K562 (cell line): ENCODE measurements at regions not wholly inside any gene's neighbourhood (a gene's known extent, or its start where the extent isn't known, plus 50 kb on each side); places are given as distances from the start of the nearest gene placed in this dataset.

Experiments used
- ATAC-seq: fragments of 200-7000 bp; cut with Tn5 transposase; 3 replicates; pipeline ENCODE4 v1.9.1; 2020; ENCODE audit warnings: moderate library complexity
- BruUV-seq: library from RNA; stranded (reverse); fragments of 400-500 nt; replicated peaks from 2 replicates; lab custom pipeline; 2021; lab: Mats Ljungman, UMichigan
- CTCF ChIA-PET: fragments of 300-600 bp; formaldehyde crosslinking; extraction: SDS; loops from one replicate; lab custom pipeline; 2021; ENCODE audit warnings: low intra/inter-chr PET ratio; lab: Yijun Ruan, JAX
- POLR2A ChIA-PET: fragments of 300-600, 350-650 bp; sonication (Branson Sonifier 250); formaldehyde crosslinking; extraction: SDS; loops from one replicate; lab custom pipeline; 2021; ENCODE audit warnings: antibody characterized with exemption, inconsistent platforms; lab: Yijun Ruan, JAX
- DNase-seq, 4 experiments: peaks; one replicate each; pipeline versions ENCODE4 v3.0.0 to v3.0.0-alpha.2; 2011 to 2018; ENCODE audit warnings: low spot score in 3 of 4, mixed read lengths in 3 of 4; ENCODE audit errors: extremely low read depth in 1 of 4
- FAIRE-seq: peaks from 2 replicates; lab custom pipeline; 2011; peaks lifted over from hg19 to GRCh38; lab: Jason Lieb, UNC
- H2AFZ ChIP-seq: 2 replicates; pipeline ENCODE4 v1.6.0; 2011; ENCODE audit warnings: low read depth, low read length, control low read depth, inconsistent platforms
- H3K27ac ChIP-seq: fragments of 200-600 bp; 3 replicates; pipeline ENCODE4 v1.8.0; 2011; ENCODE audit warnings: low read depth, mild to moderate bottlenecking, control low read depth, inconsistent platforms, low read length, moderate library complexity, mixed read lengths; ENCODE audit errors: extremely low read depth
- H3K27me3 ChIP-seq, 2 experiments: fragments of 300-600 bp in 1 of 2; 2 replicates in 1 of 2; 3 replicates in 1 of 2; pipeline versions ENCODE4 v1.6.0 to v1.8.0; 2011; ENCODE audit warnings: inconsistent platforms in 2 of 2, low read length in 2 of 2, mild to moderate bottlenecking in 1 of 2, mixed read lengths in 1 of 2, moderate library complexity in 1 of 2; ENCODE audit not compliant: control insufficient read depth in 2 of 2, insufficient read depth in 2 of 2
- H3K36me3 ChIP-seq: fragments of 300-600 bp; 3 replicates; pipeline ENCODE4 v1.8.0; 2011; ENCODE audit warnings: mild to moderate bottlenecking, low read length, inconsistent platforms; ENCODE audit not compliant: control insufficient read depth, insufficient read depth
- H3K4me1 ChIP-seq, 2 experiments: fragments of 200-600 bp in 1 of 2; replicated peaks in 1 of 2; 2 replicates in 1 of 2; 3 replicates in 1 of 2; pipeline versions ENCODE4 v1.5.1 to v1.8.0; 2011; ENCODE audit warnings: inconsistent platforms in 2 of 2, low read length in 2 of 2, mild to moderate bottlenecking in 1 of 2, mixed read lengths in 1 of 2, moderate library complexity in 1 of 2; ENCODE audit not compliant: control insufficient read depth in 2 of 2, insufficient read depth in 2 of 2
- H3K4me2 ChIP-seq: 2 replicates; pipeline ENCODE4 v1.6.1; 2011; ENCODE audit warnings: low read length, control low read depth, inconsistent platforms, mixed read lengths; ENCODE audit not compliant: insufficient read depth
- H3K4me3 ChIP-seq: fragments of 200-600 bp; sonication (generic), shearing (Covaris generic); 2 replicates; pipeline ENCODE4 v1.5.1; 2016; ENCODE audit warnings: control low read depth, inconsistent platforms
- H3K79me2 ChIP-seq: fragments of 200-600 bp; 3 replicates; pipeline ENCODE4 v1.8.0; 2011; ENCODE audit warnings: low read length, inconsistent platforms; ENCODE audit not compliant: control insufficient read depth, insufficient read depth
- H3K9ac ChIP-seq, 2 experiments: 2 replicates each; pipeline versions ENCODE4 v1.6.0 to v1.6.1; 2011; ENCODE audit warnings: low read depth in 2 of 2, low read length in 2 of 2, control low read depth in 1 of 2, inconsistent platforms in 1 of 2, mild to moderate bottlenecking in 1 of 2, mixed read lengths in 1 of 2; ENCODE audit not compliant: insufficient read depth in 1 of 2
- H3K9me1 ChIP-seq: one replicate; pipeline ENCODE4 v1.6.0; 2011; ENCODE audit warnings: inconsistent platforms, mild to moderate bottlenecking, low read length, moderate library complexity; ENCODE audit not compliant: control insufficient read depth, insufficient read depth
- H3K9me3 ChIP-seq: replicated peaks from 2 replicates; pipeline ENCODE4 v1.5.1; 2011; ENCODE audit warnings: low read depth, low read length, inconsistent platforms; ENCODE audit not compliant: control insufficient read depth, insufficient read depth
- H4K20me1 ChIP-seq: replicated peaks from 2 replicates; pipeline ENCODE4 v1.6.1; 2011; ENCODE audit warnings: low read length, inconsistent platforms, mixed read lengths; ENCODE audit not compliant: control insufficient read depth, insufficient read depth
- BRCA1 ChIP-seq, 2 experiments: fragments of 450-650 bp in 1 of 2; sonication (generic) in 1 of 2; formaldehyde crosslinking in 1 of 2; IDR thresholded peaks; 2 replicates each; pipeline versions ENCODE4 v1.5.0 to v1.6.1; 2017 to 2020; ENCODE audit warnings: mild to moderate bottlenecking in 1 of 2, missing genetic modification reagents in 1 of 2
- KLF6 ChIP-seq: fragments of 250-450 bp; sonication (Bioruptor Pico); IDR thresholded peaks from 2 replicates; pipeline ENCODE4 v1.4.0; 2020; ENCODE audit warnings: mild to moderate bottlenecking, moderate library complexity, borderline replicate concordance
- MYC ChIP-seq, 2 experiments: fragments of 250-450 bp in 1 of 2; sonication (Bioruptor Pico) in 1 of 2; IDR thresholded peaks; 2 replicates each; pipeline versions ENCODE4 v1.5.1 to v1.6.1; 2012 to 2021; ENCODE audit warnings: low read depth in 2 of 2, borderline replicate concordance in 1 of 2, improper control_type of control experiment in 1 of 2, low read length in 1 of 2, mild to moderate bottlenecking in 1 of 2, moderate library complexity in 1 of 2
- POLR2AphosphoS2 ChIP-seq: IDR thresholded peaks from 2 replicates; pipeline ENCODE4 v1.6.1; 2012; ENCODE audit warnings: low read length, improper control_type of control experiment
- POLR3G ChIP-seq: IDR thresholded peaks from 2 replicates; pipeline ENCODE4 v1.6.1; 2011; ENCODE audit not compliant: insufficient read length, insufficient replicate concordance; ENCODE audit errors: extremely low read depth
- ZNF384 ChIP-seq: IDR thresholded peaks from 2 replicates; pipeline ENCODE4 v1.6.1; 2012; ENCODE audit warnings: low read depth, low read length, improper control_type of control experiment
- WGBS: fragments of 100-300 bp; shearing (Covaris generic); methylation state at CpG from one replicate; pipeline ENCODE4 v1.1.6; 2016; ENCODE audit warnings: low coverage, mixed read lengths; ENCODE audit not compliant: insufficient coverage; ENCODE audit errors: missing lambda C conversion rate; 5-methylcytosine and 5-hydroxymethylcytosine counted together
- in situ Hi-C: fragments of 300-500 bp; cut with MboI; formaldehyde crosslinking; loops from 4 replicates; pipeline ENCODE4 v1.15.0; 2018; ENCODE audit warnings: inconsistent platforms, mixed read lengths
- intact Hi-C: fragments of 100-400 bp; cut with micrococcal nuclease; formaldehyde crosslinking; loops from 2 replicates; pipeline ENCODE4 v1.14.2; 2022
- TF ChIP-seq, protein P1 (sequence below): conservative IDR thresholded peaks from 2 replicates; pipeline ENCODE4 v1.6.1; 2011; ENCODE audit warnings: low read depth, mild to moderate bottlenecking, low read length; ENCODE audit not compliant: control insufficient read depth
- TF ChIP-seq, protein P2 (sequence below): fragments of 450-650 bp; IDR thresholded peaks from 2 replicates; pipeline ENCODE4 v1.6.1; 2016; ENCODE audit warnings: low read depth

DNA sequence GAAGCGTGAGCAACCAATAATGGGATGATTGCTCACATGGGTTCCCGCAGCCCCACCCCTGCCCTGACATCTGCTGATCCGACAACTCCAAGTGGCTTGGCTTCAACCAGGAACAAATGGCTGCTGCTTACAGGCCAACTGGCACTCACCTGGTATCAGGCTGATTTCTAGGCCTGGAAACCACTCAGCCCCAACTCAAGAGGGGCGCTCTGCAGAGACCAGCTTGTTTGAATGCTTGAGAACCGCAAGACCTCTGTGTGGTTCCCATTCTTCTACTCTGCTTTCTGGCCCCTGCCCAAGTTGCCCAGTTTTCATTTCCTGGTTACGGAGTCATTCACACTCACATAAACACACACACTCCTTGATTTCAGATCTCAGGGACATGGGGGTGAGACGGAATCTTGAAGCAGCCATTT, 52.0 kb downstream of the TNP1 start:
- Histone ChIP-seq H3K27ac (no peak overlapping the region), H4K20me1 (no peaks in the 10 kb centered on the region), H3K9me3 (no peaks in the 10 kb centered on the region), H3K9me1 (no peaks in the 10 kb centered on the region), H3K27me3 (peaks cover 2 to 19% of the 10 kb centered on the region in 2 experiments; a peak in 3 of 5 replicates), H3K4me1 (peaks cover 0 to 6% of the 10 kb centered on the region in 2 experiments; a peak in 3 of 5 replicates), H3K4me2 (no peak overlapping the region), H3K79me2 (no peaks in the 10 kb centered on the region), H3K9ac (no peak overlapping the region), H3K36me3 (no peaks in the 10 kb centered on the region), H3K4me3 (no peak overlapping the region), H2AFZ (no peak overlapping the region)
- DNase-seq (no peak), FAIRE-seq (no peak), ATAC-seq (no peak)
- POLR2A ChIA-PET, result interaction anchor here (0.6 to 0.9 kb wide), 2 partner anchors 8 to 22 kb away, joined by 3 read pairs; no protein-coding TSS in a partner anchor
- intact Hi-C loops, result no loop called here
- TF ChIP-seq MYC (IDR thresholded peaks at IDR 0.05; ENCODE audit: low read depth, low read length) (no peak), MYC (CRISPR knock-in tag; IDR thresholded peaks at IDR 0.05; ENCODE audit: borderline replicate concordance, low read depth) (no peak), BRCA1 (IDR thresholded peaks at IDR 0.05) (no peak), BRCA1 (CRISPR knock-in tag; IDR thresholded peaks at IDR 0.05) (no peak), ZNF384 (no peak), POLR3G (no peak), POLR2AphosphoS2 (no peak), KLF6 (CRISPR knock-in tag) (no peak)
- TF ChIP-seq, protein P1, sequence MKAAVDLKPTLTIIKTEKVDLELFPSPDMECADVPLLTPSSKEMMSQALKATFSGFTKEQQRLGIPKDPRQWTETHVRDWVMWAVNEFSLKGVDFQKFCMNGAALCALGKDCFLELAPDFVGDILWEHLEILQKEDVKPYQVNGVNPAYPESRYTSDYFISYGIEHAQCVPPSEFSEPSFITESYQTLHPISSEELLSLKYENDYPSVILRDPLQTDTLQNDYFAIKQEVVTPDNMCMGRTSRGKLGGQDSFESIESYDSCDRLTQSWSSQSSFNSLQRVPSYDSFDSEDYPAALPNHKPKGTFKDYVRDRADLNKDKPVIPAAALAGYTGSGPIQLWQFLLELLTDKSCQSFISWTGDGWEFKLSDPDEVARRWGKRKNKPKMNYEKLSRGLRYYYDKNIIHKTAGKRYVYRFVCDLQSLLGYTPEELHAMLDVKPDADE, result no peak
- TF ChIP-seq, protein P2, sequence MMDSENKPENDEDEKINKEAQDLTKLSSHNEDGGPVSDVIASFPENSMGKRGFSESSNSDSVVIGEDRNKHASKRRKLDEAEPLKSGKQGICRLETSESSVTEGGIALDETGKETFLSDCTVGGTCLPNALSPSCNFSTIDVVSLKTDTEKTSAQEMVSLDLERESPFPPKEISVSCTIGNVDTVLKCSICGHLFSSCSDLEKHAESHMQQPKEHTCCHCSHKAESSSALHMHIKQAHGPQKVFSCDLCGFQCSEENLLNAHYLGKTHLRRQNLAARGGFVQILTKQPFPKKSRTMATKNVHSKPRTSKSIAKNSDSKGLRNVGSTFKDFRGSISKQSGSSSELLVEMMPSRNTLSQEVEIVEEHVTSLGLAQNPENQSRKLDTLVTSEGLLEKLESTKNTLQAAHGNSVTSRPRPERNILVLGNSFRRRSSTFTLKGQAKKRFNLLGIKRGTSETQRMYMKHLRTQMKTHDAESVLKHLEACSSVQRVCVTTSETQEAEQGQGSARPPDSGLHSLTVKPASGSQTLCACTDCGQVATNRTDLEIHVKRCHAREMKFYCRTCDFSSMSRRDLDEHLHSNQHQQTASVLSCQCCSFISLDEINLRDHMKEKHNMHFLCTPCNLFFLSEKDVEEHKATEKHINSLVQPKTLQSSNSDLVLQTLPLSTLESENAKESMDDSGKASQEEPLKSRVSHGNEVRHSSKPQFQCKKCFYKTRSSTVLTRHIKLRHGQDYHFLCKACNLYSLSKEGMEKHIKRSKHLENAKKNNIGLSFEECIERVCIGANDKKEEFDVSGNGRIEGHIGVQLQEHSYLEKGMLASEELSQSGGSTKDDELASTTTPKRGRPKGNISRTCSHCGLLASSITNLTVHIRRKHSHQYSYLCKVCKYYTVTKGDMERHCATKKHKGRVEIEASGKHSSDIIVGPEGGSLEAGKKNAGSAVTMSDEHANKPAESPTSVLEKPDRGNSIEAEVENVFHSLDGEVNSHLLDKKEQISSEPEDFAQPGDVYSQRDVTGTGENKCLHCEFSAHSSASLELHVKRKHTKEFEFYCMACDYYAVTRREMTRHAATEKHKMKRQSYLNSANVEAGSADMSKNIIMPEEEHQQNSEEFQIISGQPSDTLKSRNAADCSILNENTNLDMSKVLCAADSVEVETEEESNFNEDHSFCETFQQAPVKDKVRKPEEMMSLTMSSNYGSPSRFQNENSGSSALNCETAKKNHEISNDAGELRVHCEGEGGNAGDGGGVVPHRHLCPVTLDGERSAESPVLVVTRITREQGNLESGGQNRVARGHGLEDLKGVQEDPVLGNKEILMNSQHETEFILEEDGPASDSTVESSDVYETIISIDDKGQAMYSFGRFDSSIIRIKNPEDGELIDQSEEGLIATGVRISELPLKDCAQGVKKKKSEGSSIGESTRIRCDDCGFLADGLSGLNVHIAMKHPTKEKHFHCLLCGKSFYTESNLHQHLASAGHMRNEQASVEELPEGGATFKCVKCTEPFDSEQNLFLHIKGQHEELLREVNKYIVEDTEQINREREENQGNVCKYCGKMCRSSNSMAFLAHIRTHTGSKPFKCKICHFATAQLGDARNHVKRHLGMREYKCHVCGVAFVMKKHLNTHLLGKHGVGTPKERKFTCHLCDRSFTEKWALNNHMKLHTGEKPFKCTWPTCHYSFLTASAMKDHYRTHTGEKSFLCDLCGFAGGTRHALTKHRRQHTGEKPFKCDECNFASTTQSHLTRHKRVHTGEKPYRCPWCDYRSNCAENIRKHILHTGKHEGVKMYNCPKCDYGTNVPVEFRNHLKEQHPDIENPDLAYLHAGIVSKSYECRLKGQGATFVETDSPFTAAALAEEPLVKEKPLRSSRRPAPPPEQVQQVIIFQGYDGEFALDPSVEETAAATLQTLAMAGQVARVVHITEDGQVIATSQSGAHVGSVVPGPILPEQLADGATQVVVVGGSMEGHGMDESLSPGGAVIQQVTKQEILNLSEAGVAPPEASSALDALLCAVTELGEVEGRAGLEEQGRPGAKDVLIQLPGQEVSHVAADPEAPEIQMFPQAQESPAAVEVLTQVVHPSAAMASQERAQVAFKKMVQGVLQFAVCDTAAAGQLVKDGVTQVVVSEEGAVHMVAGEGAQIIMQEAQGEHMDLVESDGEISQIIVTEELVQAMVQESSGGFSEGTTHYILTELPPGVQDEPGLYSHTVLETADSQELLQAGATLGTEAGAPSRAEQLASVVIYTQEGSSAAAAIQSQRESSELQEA, result no peak
- no TSS peak for BruUV-seq
- in situ Hi-C loops, result no loop called here
- 31% methylated on average over 5 of the region's 7 CpGs for WGBS
- CTCF ChIA-PET, result no interaction called here
